ENCODE measurements at regions not wholly inside any gene's neighbourhood (a gene's known extent, or its start where the extent isn't known, plus 50 kb on each side); places are given as distances from the start of the nearest gene placed in this dataset.
"Not testable (repeated sequence)": the region's sequence is repeated elsewhere in the genome, so short reads cannot be mapped to it uniquely, and the experiment has no call there.

- H3K27ac ChIP-seq, result no peak overlapping the region
- no peak overlapping the region for H3K9ac ChIP-seq (ENCODE audit: insufficient read length)
- no peak for DNase-seq (ENCODE audit: low read depth, low spot score)
- H3K9me3 ChIP-seq (ENCODE audit: low read depth, low read length), result no peaks in the 10 kb centered on the region
- no peaks in the 10 kb centered on the region for H3K36me3 ChIP-seq (ENCODE audit: insufficient read depth, low read length)
- H3K4me3 ChIP-seq, result no peak overlapping the region
- TF ChIP-seq POLR2AphosphoS5 (IDR thresholded peaks at IDR 0.05; ENCODE audit: borderline replicate concordance, low read depth, low read length), result no peak
- TF ChIP-seq FOXP2 (optimal IDR thresholded peaks at IDR 0.05; ENCODE audit: control extremely low read depth, extremely low read length, insufficient read depth), result no peak
- TF ChIP-seq EZH2 (IDR thresholded peaks at IDR 0.05), result no peak
Observed at GRCh38 chr4:28082686-28083390, 1222.2 kb downstream of the STIM2 start.

GRCh38 chr4:28092610-28093009, 1232.0 kb downstream of the STIM2 start:
- H3K9ac ChIP-seq (ENCODE audit: insufficient read length), result no peak overlapping the region
- H3K4me3 ChIP-seq, result no peak overlapping the region
- no peak for DNase-seq (ENCODE audit: low read depth, low spot score)
- no peaks in the 10 kb centered on the region for H3K9me3 ChIP-seq (ENCODE audit: low read depth, low read length)
- H3K36me3 ChIP-seq (ENCODE audit: insufficient read depth, low read length), result no peaks in the 10 kb centered on the region
- TF ChIP-seq EZH2 (IDR thresholded peaks at IDR 0.05) (no peak), FOXP2 (optimal IDR thresholded peaks at IDR 0.05; ENCODE audit: control extremely low read depth, extremely low read length, insufficient read depth) (no peak), POLR2AphosphoS5 (IDR thresholded peaks at IDR 0.05; ENCODE audit: borderline replicate concordance, low read depth, low read length) (no peak)
- no peak overlapping the region for H3K27ac ChIP-seq

GRCh38 chr4:28093071-28093470, 1232.4 kb downstream of the STIM2 start:
- DNase-seq (ENCODE audit: low read depth, low spot score), result no peak
- no peaks in the 10 kb centered on the region for H3K36me3 ChIP-seq (ENCODE audit: insufficient read depth, low read length)
- no peak overlapping the region for H3K9ac ChIP-seq (ENCODE audit: insufficient read length)
- TF ChIP-seq EZH2 (IDR thresholded peaks at IDR 0.05) (no peak), FOXP2 (optimal IDR thresholded peaks at IDR 0.05; ENCODE audit: control extremely low read depth, extremely low read length, insufficient read depth) (no peak), POLR2AphosphoS5 (IDR thresholded peaks at IDR 0.05; ENCODE audit: borderline replicate concordance, low read depth, low read length) (no peak)
- H3K9me3 ChIP-seq (ENCODE audit: low read depth, low read length), result no peaks in the 10 kb centered on the region
- H3K27ac ChIP-seq, result no peak overlapping the region
- H3K4me3 ChIP-seq, result no peak overlapping the region

GRCh38 chr4:28101583-28101982, 1240.9 kb downstream of the STIM2 start:
- Histone ChIP-seq H3K36me3 (ENCODE audit: insufficient read depth, low read length) (no peaks in the 10 kb centered on the region), H3K27ac (no peak overlapping the region), H3K9ac (ENCODE audit: insufficient read length) (no peak overlapping the region), H3K4me3 (no peak overlapping the region), H3K9me3 (ENCODE audit: low read depth, low read length) (no peaks in the 10 kb centered on the region)
- DNase-seq (ENCODE audit: low read depth, low spot score), result no peak
- TF ChIP-seq POLR2AphosphoS5 (IDR thresholded peaks at IDR 0.05; ENCODE audit: borderline replicate concordance, low read depth, low read length), result no peak

- Histone ChIP-seq H3K27ac (no peak overlapping the region), H3K4me3 (no peak overlapping the region), H3K36me3 (ENCODE audit: insufficient read depth, low read length) (no peaks in the 10 kb centered on the region), H3K9me3 (ENCODE audit: low read depth, low read length) (no peaks in the 10 kb centered on the region), H3K9ac (ENCODE audit: insufficient read length) (no peak overlapping the region)
- TF ChIP-seq FOXP2 (optimal IDR thresholded peaks at IDR 0.05; ENCODE audit: control extremely low read depth, extremely low read length, insufficient read depth), result no peak
- TF ChIP-seq POLR2AphosphoS5 (IDR thresholded peaks at IDR 0.05; ENCODE audit: borderline replicate concordance, low read depth, low read length), result no peak
- TF ChIP-seq EZH2 (IDR thresholded peaks at IDR 0.05), result no peak
- DNase-seq (ENCODE audit: low read depth, low spot score), result no peak
Observed at GRCh38 chr4:28105271-28105859, 1244.7 kb downstream of the STIM2 start.

- Histone ChIP-seq H3K36me3 (ENCODE audit: insufficient read depth, low read length) (no peaks in the 10 kb centered on the region), H3K9ac (ENCODE audit: insufficient read length) (no peak overlapping the region), H3K9me3 (ENCODE audit: low read depth, low read length) (no peaks in the 10 kb centered on the region), H3K27ac (no peak overlapping the region), H3K4me3 (no peak overlapping the region)
- no peak for TF ChIP-seq FOXP2 (optimal IDR thresholded peaks at IDR 0.05; ENCODE audit: control extremely low read depth, extremely low read length, insufficient read depth)
- no peak for TF ChIP-seq EZH2 (IDR thresholded peaks at IDR 0.05)
- no peak for DNase-seq (ENCODE audit: low read depth, low spot score)
Observed at GRCh38 chr4:28106155-28106554, 1245.5 kb downstream of the STIM2 start.

- no peak overlapping the region for H3K4me3 ChIP-seq
- no peak for DNase-seq (ENCODE audit: low read depth, low spot score)
- H3K9ac ChIP-seq (ENCODE audit: insufficient read length), result no peak overlapping the region
- no peaks in the 10 kb centered on the region for H3K9me3 ChIP-seq (ENCODE audit: low read depth, low read length)
- TF ChIP-seq POLR2AphosphoS5 (IDR thresholded peaks at IDR 0.05; ENCODE audit: borderline replicate concordance, low read depth, low read length), result no peak
- no peak for TF ChIP-seq FOXP2 (optimal IDR thresholded peaks at IDR 0.05; ENCODE audit: control extremely low read depth, extremely low read length, insufficient read depth)
- TF ChIP-seq EZH2 (IDR thresholded peaks at IDR 0.05), result no peak
- no peaks in the 10 kb centered on the region for H3K36me3 ChIP-seq (ENCODE audit: insufficient read depth, low read length)
- H3K27ac ChIP-seq, result no peak overlapping the region
Observed at GRCh38 chr4:28109801-28110200, 1249.2 kb downstream of the STIM2 start.

- not testable (repeated sequence) for H3K4me3 ChIP-seq; H3K9ac ChIP-seq (ENCODE audit: insufficient read length); H3K9me3 ChIP-seq (ENCODE audit: low read depth, low read length); H3K36me3 ChIP-seq (ENCODE audit: insufficient read depth, low read length); H3K27ac ChIP-seq; DNase-seq (ENCODE audit: low read depth, low spot score)
Observed at GRCh38 chr4:28112691-28113335, 1252.2 kb downstream of the STIM2 start.

- H3K9ac ChIP-seq (ENCODE audit: insufficient read length); H3K9me3 ChIP-seq (ENCODE audit: low read depth, low read length); H3K27ac ChIP-seq; H3K4me3 ChIP-seq; DNase-seq (ENCODE audit: low read depth, low spot score); H3K36me3 ChIP-seq (ENCODE audit: insufficient read depth, low read length): not testable (repeated sequence)
Observed at GRCh38 chr4:28113586-28113985, 1252.9 kb downstream of the STIM2 start.

- H3K27ac ChIP-seq; H3K9ac ChIP-seq (ENCODE audit: insufficient read length); H3K9me3 ChIP-seq (ENCODE audit: low read depth, low read length); DNase-seq (ENCODE audit: low read depth, low spot score); H3K36me3 ChIP-seq (ENCODE audit: insufficient read depth, low read length); H3K4me3 ChIP-seq: not testable (repeated sequence)
Observed at GRCh38 chr4:28116526-28117083, 1256.0 kb downstream of the STIM2 start.
